Neural cell (in vitro differentiated cells): ENCODE measurements at regions not wholly inside any gene's neighbourhood (a gene's known extent, or its start where the extent isn't known, plus 50 kb on each side); places are given as distances from the start of the nearest gene placed in this dataset.
"Not testable (repeated sequence)": the region's sequence is repeated elsewhere in the genome, so short reads cannot be mapped to it uniquely, and the experiment has no call there.

ENCODE experiments used
- CTCF ChIP-seq: fragments of 450-650 bp; IDR thresholded peaks from 2 replicates; pipeline ENCODE4 v1.5.1; 2014; ENCODE audit warnings: antibody characterized with exemption, mild to moderate bottlenecking, moderate library complexity; ENCODE audit not compliant: poor library complexity, severe bottlenecking
- EZH2 ChIP-seq: fragments of 200-600, 300-800 bp; shearing (Covaris generic), sonication (generic); IDR thresholded peaks from 2 replicates; pipeline ENCODE4 v1.6.1; 2014; ENCODE audit warnings: antibody characterized with exemption, low read length, borderline replicate concordance, mild to moderate bottlenecking; ENCODE audit not compliant: insufficient read depth, poor library complexity, severe bottlenecking
- POLR2AphosphoS5 ChIP-seq: IDR thresholded peaks from 2 replicates; pipeline ENCODE4 v1.6.1; 2012
- REST ChIP-seq: IDR thresholded peaks from 2 replicates; pipeline ENCODE4 v1.6.1; 2012; ENCODE audit warnings: borderline replicate concordance

GRCh38 chr15:22684786-22685185 is 101.7 kb upstream of the NIPA1 start:
- TF ChIP-seq REST, CTCF, POLR2AphosphoS5, EZH2: not testable (repeated sequence)
